Nephron (organoid): ENCODE measurements at regions not wholly inside any gene's neighbourhood (a gene's known extent, or its start where the extent isn't known, plus 50 kb on each side); places are given as distances from the start of the nearest gene placed in this dataset.
"Not testable (repeated sequence)": the region's sequence is repeated elsewhere in the genome, so short reads cannot be mapped to it uniquely, and the experiment has no call there.

Source experiments
- H3K27ac Mint-ChIP-seq, 3 experiments: 2 replicates each; pipeline ENCODE4 v1.8.0; 2020; ENCODE audit warnings: mixed read lengths in 3 of 3, mild to moderate bottlenecking in 2 of 3, moderate library complexity in 1 of 3
- H3K27me3 Mint-ChIP-seq: 2 replicates; pipeline ENCODE4 v1.8.0; 2021; ENCODE audit warnings: low read depth, mild to moderate bottlenecking, moderate library complexity, mixed read lengths
- H3K36me3 Mint-ChIP-seq: 2 replicates; pipeline ENCODE4 v1.8.0; 2020; ENCODE audit warnings: low read depth, mixed read lengths
- H3K4me1 Mint-ChIP-seq: 2 replicates; pipeline ENCODE4 v1.8.0; 2020; ENCODE audit warnings: mixed read lengths
- H3K4me3 Mint-ChIP-seq, 3 experiments: 2 replicates each; pipeline ENCODE4 v1.8.0; 2020; ENCODE audit warnings: mild to moderate bottlenecking in 3 of 3, mixed read lengths in 3 of 3, moderate library complexity in 2 of 3
- H3K9me3 Mint-ChIP-seq: 2 replicates; pipeline ENCODE4 v1.8.0; 2020; ENCODE audit warnings: mixed read lengths
- TF ChIP-seq, protein P1 (sequence below), 3 experiments: fragments of 200-600 bp; sonication (generic); IDR thresholded peaks; one replicate each; pipeline ENCODE4 v1.5.0; 2021; ENCODE audit warnings: antibody characterized with exemption in 3 of 3; ENCODE audit not compliant: unreplicated experiment in 3 of 3

GRCh38 chr5:163345216-163345615, 92.2 kb upstream of the CCNG1 start:
- peaks cover 7% of the 10 kb centered on the region for H3K27me3 Mint-ChIP-seq
- no peaks in the 10 kb centered on the region for H3K36me3 Mint-ChIP-seq
- no peak overlapping the region for H3K27ac Mint-ChIP-seq
- peaks cover 9% of the 10 kb centered on the region for H3K4me1 Mint-ChIP-seq
- H3K4me3 Mint-ChIP-seq, result no peak overlapping the region
- TF ChIP-seq, protein P1, sequence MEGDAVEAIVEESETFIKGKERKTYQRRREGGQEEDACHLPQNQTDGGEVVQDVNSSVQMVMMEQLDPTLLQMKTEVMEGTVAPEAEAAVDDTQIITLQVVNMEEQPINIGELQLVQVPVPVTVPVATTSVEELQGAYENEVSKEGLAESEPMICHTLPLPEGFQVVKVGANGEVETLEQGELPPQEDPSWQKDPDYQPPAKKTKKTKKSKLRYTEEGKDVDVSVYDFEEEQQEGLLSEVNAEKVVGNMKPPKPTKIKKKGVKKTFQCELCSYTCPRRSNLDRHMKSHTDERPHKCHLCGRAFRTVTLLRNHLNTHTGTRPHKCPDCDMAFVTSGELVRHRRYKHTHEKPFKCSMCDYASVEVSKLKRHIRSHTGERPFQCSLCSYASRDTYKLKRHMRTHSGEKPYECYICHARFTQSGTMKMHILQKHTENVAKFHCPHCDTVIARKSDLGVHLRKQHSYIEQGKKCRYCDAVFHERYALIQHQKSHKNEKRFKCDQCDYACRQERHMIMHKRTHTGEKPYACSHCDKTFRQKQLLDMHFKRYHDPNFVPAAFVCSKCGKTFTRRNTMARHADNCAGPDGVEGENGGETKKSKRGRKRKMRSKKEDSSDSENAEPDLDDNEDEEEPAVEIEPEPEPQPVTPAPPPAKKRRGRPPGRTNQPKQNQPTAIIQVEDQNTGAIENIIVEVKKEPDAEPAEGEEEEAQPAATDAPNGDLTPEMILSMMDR (IDR thresholded peaks at IDR 0.05; ENCODE audit: unreplicated experiment in 3 of 3), result no peak
- no peaks in the 10 kb centered on the region for H3K9me3 Mint-ChIP-seq

DNA sequence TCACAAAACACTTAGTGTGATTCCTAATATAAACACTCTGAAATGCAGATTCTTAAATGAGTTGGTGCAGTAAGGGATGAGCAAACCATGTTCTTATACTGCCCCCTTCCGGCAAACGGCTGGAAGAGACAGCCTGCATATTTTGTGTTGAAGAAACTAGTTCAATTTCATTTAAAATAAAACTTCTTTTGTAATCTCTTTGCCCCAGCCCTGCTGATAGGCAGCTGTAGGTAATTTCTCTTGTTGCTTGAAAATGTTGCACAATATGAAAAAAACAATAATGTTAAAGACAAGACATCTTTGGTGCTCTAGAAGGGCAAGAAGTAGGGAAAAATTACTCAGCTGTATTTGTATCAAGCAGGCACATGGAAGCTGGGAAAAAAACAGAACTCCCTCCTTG, 89.7 kb upstream of the CCNG1 start:
- no peaks in the 10 kb centered on the region for H3K36me3 Mint-ChIP-seq
- H3K4me1 Mint-ChIP-seq, result peaks cover 9% of the 10 kb centered on the region
- H3K27me3 Mint-ChIP-seq, result peaks cover 7% of the 10 kb centered on the region
- TF ChIP-seq, protein P1 (IDR thresholded peaks at IDR 0.05; ENCODE audit: unreplicated experiment in 3 of 3), result peak; percentile 82 to 88 (median 82)
- no peak overlapping the region for H3K27ac Mint-ChIP-seq
- H3K4me3 Mint-ChIP-seq, result no peak overlapping the region
- H3K9me3 Mint-ChIP-seq, result no peaks in the 10 kb centered on the region

- Mint-ChIP-seq H3K27me3 (peaks cover 7% of the 10 kb centered on the region), H3K4me3 (no peak overlapping the region), H3K27ac (no peak overlapping the region), H3K36me3 (no peaks in the 10 kb centered on the region), H3K9me3 (no peaks in the 10 kb centered on the region), H3K4me1 (peaks cover 5% of the 10 kb centered on the region)
- TF ChIP-seq, protein P1 (IDR thresholded peaks at IDR 0.05; ENCODE audit: unreplicated experiment in 3 of 3), result no peak
Measured at GRCh38 chr5:163350083-163350482, 87.3 kb upstream of the CCNG1 start.

GRCh38 chr5:163352531-163352930, 84.9 kb upstream of the CCNG1 start:
- Mint-ChIP-seq H3K36me3 (no peaks in the 10 kb centered on the region), H3K27me3 (peaks cover 3% of the 10 kb centered on the region), H3K27ac (no peak overlapping the region), H3K9me3 (no peaks in the 10 kb centered on the region), H3K4me1 (no peaks in the 10 kb centered on the region), H3K4me3 (no peak overlapping the region)
- TF ChIP-seq, protein P1 (IDR thresholded peaks at IDR 0.05; ENCODE audit: unreplicated experiment in 3 of 3), result no peak

GRCh38 chr5:163355811-163356210, 81.6 kb upstream of the CCNG1 start:
- H3K4me3 Mint-ChIP-seq, H3K4me1 Mint-ChIP-seq, H3K27me3 Mint-ChIP-seq, H3K36me3 Mint-ChIP-seq, H3K27ac Mint-ChIP-seq, H3K9me3 Mint-ChIP-seq: not testable (repeated sequence)

DNA sequence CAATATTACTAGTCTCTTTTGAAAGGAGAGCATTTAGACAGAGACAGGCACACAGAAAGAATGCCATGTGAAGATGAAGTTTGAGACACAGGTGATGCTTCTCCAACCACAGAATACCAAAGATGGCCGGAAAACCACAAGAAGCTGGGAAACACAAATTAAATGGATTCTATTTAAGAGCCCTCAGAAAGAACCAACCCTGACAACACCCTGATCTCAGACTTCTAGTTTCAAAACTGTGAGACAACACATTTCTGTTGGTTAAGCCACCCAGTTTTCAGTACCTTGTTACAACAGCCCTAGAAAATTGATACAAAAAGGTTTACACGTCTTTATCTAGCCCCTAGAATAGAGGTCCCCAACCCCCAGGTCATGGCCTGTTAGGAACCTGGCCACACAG, 79.8 kb upstream of the CCNG1 start:
- no peaks in the 10 kb centered on the region for H3K4me1 Mint-ChIP-seq
- no peaks in the 10 kb centered on the region for H3K36me3 Mint-ChIP-seq
- TF ChIP-seq, protein P1 (IDR thresholded peaks at IDR 0.05; ENCODE audit: unreplicated experiment in 3 of 3), result no peak
- no peak overlapping the region for H3K27ac Mint-ChIP-seq
- no peak overlapping the region for H3K4me3 Mint-ChIP-seq
- no peaks in the 10 kb centered on the region for H3K9me3 Mint-ChIP-seq
- H3K27me3 Mint-ChIP-seq, result no peaks in the 10 kb centered on the region
